ENCODE measurements at regions not wholly inside any gene's neighbourhood (a gene's known extent, or its start where the extent isn't known, plus 50 kb on each side); places are given as distances from the start of the nearest gene placed in this dataset.

DNA sequence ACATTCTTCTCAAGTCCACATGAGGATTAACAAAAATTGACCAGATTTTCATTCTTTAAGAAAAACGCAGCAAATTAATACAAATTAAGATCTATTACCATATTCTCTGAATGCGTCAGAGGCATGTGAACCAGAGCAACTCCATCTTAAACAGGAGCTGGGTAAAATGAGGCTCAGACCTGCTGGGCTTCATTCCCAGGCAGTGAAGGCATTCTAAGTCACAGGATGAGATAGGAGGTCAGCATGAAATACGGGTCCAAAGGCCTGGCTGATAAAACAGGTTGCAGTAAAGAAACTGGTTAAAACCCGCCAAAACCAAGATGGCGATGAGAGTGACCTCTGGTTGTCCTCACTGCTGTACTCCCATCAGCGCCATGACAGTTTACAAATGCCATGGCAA lies 217.6 kb downstream of the RDH14 start:
- Histone ChIP-seq H2AFZ (ENCODE audit: control insufficient read depth, low read depth, low read length) (no peak overlapping the region), H3K36me3 (ENCODE audit: control insufficient read depth in 2 of 2, insufficient read depth in 2 of 2, low read length in 1 of 2) (no peaks in the 10 kb centered on the region), H3K27me3 (replicated peaks in 1 of 2; ENCODE audit: control insufficient read depth in 2 of 2, insufficient read depth in 2 of 2, low read length in 1 of 2) (no peaks in the 10 kb centered on the region), H3K4me1 (ENCODE audit: control insufficient read depth, insufficient read depth, low read length) (no peaks in the 10 kb centered on the region), H3K79me2 (ENCODE audit: control insufficient read depth, insufficient read depth, low read length) (no peaks in the 10 kb centered on the region), H3K4me3 (no peak overlapping the region), H3K9me3 (replicated peaks; ENCODE audit: control insufficient read depth, insufficient read depth, low read length) (no peaks in the 10 kb centered on the region), H4K20me1 (ENCODE audit: control insufficient read depth, insufficient read depth) (no peaks in the 10 kb centered on the region), H3K4me2 (ENCODE audit: control insufficient read depth, insufficient read depth) (no peak overlapping the region), H3K27ac (ENCODE audit: control insufficient read depth, insufficient read depth) (no peak overlapping the region), H3K9ac (ENCODE audit: control insufficient read depth, insufficient read depth, low read length) (no peak overlapping the region)
- BruUV-seq (replicated peaks) = no TSS peak
- ChIA-PET SMC1A (ENCODE audit: uncharacterized antibody, unreplicated experiment) (no interaction called here), POLR2A (no interaction called here), RAD21 (ENCODE audit: unreplicated experiment) (no interaction called here), CTCF (no interaction called here)
- intact Hi-C loops (cut with micrococcal nuclease; ENCODE audit: unreplicated experiment) = no loop called here
- FAIRE-seq (no peak), DNase-seq (ENCODE audit: low read depth, low spot score) (no peak), ATAC-seq (no peak)
- WGBS (ENCODE audit: insufficient coverage, insufficient replicate concordance, low lambda C conversion rate, missing lambda C conversion rate) = 41% methylated on average over 6 of the region's 6 CpGs
- in situ Hi-C loops (cut with MboI) = no loop called here
- TF ChIP-seq STAT3 (IDR thresholded peaks at IDR 0.05; ENCODE audit: low read depth, low read length) (no peak), STAT1 (conservative IDR thresholded peaks at IDR 0.05) (no peak), MYB (IDR thresholded peaks at IDR 0.05; ENCODE audit: borderline replicate concordance, low read depth, low read length) (no peak), EGR1 (IDR thresholded peaks at IDR 0.05; ENCODE audit: borderline replicate concordance in 1 of 2, low read depth in 2 of 2, low read length in 2 of 2) (no peak), ZNF217 (IDR thresholded peaks at IDR 0.05) (no peak), FOS (IDR thresholded peaks at IDR 0.05; ENCODE audit: borderline replicate concordance, extremely low read depth, insufficient read length) (no peak), NR2C2 (IDR thresholded peaks at IDR 0.05; ENCODE audit: borderline replicate concordance, control insufficient read depth, insufficient read length, low read depth) (no peak), CHD1 (IDR thresholded peaks at IDR 0.05; ENCODE audit: low read depth, low read length) (no peak), SIN3A (IDR thresholded peaks at IDR 0.05; ENCODE audit: low read depth, low read length) (no peak), MEF2B (IDR thresholded peaks at IDR 0.05; ENCODE audit: partially characterized antibody, poor library complexity, severe bottlenecking) (no peak), YBX1 (IDR thresholded peaks at IDR 0.05) (no peak), ZNF274 (IDR thresholded peaks at IDR 0.05; ENCODE audit: insufficient read depth, insufficient read length) (no peak), EED (IDR thresholded peaks at IDR 0.05; ENCODE audit: low read depth) (no peak)
- TF ChIP-seq, protein P1, sequence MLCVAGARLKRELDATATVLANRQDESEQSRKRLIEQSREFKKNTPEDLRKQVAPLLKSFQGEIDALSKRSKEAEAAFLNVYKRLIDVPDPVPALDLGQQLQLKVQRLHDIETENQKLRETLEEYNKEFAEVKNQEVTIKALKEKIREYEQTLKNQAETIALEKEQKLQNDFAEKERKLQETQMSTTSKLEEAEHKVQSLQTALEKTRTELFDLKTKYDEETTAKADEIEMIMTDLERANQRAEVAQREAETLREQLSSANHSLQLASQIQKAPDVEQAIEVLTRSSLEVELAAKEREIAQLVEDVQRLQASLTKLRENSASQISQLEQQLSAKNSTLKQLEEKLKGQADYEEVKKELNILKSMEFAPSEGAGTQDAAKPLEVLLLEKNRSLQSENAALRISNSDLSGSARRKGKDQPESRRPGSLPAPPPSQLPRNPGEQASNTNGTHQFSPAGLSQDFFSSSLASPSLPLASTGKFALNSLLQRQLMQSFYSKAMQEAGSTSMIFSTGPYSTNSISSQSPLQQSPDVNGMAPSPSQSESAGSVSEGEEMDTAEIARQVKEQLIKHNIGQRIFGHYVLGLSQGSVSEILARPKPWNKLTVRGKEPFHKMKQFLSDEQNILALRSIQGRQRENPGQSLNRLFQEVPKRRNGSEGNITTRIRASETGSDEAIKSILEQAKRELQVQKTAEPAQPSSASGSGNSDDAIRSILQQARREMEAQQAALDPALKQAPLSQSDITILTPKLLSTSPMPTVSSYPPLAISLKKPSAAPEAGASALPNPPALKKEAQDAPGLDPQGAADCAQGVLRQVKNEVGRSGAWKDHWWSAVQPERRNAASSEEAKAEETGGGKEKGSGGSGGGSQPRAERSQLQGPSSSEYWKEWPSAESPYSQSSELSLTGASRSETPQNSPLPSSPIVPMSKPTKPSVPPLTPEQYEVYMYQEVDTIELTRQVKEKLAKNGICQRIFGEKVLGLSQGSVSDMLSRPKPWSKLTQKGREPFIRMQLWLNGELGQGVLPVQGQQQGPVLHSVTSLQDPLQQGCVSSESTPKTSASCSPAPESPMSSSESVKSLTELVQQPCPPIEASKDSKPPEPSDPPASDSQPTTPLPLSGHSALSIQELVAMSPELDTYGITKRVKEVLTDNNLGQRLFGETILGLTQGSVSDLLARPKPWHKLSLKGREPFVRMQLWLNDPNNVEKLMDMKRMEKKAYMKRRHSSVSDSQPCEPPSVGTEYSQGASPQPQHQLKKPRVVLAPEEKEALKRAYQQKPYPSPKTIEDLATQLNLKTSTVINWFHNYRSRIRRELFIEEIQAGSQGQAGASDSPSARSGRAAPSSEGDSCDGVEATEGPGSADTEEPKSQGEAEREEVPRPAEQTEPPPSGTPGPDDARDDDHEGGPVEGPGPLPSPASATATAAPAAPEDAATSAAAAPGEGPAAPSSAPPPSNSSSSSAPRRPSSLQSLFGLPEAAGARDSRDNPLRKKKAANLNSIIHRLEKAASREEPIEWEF (IDR thresholded peaks at IDR 0.05; ENCODE audit: insufficient replicate concordance, low read depth, low read length) = no peak
- TF ChIP-seq, protein P2, sequence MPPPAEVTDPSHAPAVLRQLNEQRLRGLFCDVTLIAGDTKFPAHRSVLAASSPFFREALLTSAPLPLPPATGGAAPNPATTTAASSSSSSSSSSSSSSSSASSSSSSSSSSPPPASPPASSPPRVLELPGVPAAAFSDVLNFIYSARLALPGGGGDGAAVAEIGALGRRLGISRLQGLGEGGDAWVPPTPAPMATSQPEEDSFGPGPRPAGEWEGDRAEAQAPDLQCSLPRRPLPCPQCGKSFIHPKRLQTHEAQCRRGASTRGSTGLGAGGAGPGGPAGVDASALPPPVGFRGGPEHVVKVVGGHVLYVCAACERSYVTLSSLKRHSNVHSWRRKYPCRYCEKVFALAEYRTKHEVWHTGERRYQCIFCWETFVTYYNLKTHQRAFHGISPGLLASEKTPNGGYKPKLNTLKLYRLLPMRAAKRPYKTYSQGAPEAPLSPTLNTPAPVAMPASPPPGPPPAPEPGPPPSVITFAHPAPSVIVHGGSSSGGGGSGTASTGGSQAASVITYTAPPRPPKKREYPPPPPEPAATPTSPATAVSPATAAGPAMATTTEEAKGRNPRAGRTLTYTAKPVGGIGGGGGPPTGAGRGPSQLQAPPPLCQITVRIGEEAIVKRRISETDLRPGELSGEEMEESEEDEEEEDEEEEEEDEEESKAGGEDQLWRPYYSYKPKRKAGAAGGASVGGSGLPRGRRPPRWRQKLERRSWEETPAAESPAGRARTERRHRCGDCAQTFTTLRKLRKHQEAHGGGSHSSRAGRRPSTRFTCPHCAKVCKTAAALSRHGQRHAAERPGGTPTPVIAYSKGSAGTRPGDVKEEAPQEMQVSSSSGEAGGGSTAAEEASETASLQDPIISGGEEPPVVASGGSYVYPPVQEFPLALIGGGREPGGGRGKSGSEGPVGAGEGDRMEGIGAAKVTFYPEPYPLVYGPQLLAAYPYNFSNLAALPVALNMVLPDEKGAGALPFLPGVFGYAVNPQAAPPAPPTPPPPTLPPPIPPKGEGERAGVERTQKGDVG (CRISPR knock-in tag; IDR thresholded peaks at IDR 0.05) = no peak
- TF ChIP-seq, protein P3, sequence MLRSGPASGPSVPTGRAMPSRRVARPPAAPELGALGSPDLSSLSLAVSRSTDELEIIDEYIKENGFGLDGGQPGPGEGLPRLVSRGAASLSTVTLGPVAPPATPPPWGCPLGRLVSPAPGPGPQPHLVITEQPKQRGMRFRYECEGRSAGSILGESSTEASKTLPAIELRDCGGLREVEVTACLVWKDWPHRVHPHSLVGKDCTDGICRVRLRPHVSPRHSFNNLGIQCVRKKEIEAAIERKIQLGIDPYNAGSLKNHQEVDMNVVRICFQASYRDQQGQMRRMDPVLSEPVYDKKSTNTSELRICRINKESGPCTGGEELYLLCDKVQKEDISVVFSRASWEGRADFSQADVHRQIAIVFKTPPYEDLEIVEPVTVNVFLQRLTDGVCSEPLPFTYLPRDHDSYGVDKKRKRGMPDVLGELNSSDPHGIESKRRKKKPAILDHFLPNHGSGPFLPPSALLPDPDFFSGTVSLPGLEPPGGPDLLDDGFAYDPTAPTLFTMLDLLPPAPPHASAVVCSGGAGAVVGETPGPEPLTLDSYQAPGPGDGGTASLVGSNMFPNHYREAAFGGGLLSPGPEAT (IDR thresholded peaks at IDR 0.05; ENCODE audit: low read depth) = no peak
